GM10266 (cell line): ENCODE measurements at regions not wholly inside any gene's neighbourhood (a gene's known extent, or its start where the extent isn't known, plus 50 kb on each side); places are given as distances from the start of the nearest gene placed in this dataset.

Source experiments
- DNase-seq: peaks from one replicate; pipeline ENCODE4 v3.0.0; 2012; ENCODE audit errors: extremely low spot score
- CTCF ChIP-seq: IDR thresholded peaks from 2 replicates; pipeline ENCODE4 v1.5.1; 2012; ENCODE audit warnings: mild to moderate bottlenecking, low read depth; ENCODE audit not compliant: control insufficient read depth, insufficient read depth; ENCODE audit errors: missing control alignments

- no peak for DNase-seq
- TF ChIP-seq CTCF, result no peak
These were observed 500.9 kb downstream of the NPHP4 start for GRCh38 chr1:5491207-5491904.

GRCh38 chr1:5490635-5491034 is 501.6 kb downstream of the NPHP4 start:
- no peak for DNase-seq
- TF ChIP-seq CTCF, result no peak

DNA sequence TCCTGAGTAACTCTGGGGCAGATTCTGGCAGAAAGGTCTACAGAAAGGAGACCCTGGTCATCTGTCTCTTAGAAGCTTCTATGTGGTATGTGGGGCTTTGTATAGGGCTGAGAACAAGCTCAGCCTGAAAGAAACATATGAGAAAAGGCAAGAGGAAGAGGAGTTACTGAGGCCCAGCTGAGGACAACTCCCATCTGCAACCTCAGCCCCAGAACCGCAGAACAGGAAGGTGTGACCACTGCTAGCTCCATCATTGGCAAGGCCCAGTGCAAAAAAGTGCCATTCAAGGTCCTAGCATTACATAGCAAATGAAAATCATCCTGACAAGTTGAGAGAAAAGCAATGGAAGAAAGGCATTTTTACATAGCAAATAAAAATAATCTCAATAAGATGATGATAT is 503.8 kb downstream of the NPHP4 start:
- DNase-seq, result no peak
- TF ChIP-seq CTCF, result no peak

DNA sequence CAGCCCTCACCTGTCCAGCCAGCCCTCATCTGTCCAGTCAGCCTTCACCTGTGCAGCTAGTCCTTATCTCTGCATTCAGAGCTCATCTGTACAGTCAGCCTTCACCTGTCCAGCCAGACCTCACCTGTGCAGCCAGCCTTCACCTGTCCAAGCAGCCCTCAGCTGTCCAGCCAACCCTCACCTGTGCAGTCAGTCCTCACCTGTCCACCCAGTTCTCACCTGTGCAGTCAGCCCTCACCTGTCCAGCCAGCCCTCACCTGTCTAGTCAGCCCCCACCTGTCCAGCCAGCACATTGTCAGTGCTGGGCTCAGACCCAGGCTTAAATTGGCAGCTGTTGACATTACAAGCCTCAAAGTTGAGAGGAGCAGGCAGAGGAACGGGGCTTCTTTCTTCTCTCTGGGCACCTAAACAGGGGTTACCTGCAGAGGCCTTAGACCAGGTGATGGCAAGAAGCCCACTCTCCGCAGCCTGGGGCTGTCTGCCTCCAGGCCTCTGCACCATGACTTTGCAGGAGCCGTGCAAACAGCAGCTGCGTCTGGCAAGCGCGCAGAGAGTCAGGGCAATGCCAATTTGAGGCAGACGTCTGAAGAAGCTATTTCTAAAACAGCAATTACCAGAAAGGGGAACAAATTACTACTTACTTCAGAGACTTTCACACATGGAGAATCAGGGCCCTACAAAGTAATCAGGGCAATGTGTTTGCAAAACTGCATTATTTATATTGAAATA is 506.1 kb downstream of the NPHP4 start:
- no peak for TF ChIP-seq CTCF
- no peak for DNase-seq

DNA sequence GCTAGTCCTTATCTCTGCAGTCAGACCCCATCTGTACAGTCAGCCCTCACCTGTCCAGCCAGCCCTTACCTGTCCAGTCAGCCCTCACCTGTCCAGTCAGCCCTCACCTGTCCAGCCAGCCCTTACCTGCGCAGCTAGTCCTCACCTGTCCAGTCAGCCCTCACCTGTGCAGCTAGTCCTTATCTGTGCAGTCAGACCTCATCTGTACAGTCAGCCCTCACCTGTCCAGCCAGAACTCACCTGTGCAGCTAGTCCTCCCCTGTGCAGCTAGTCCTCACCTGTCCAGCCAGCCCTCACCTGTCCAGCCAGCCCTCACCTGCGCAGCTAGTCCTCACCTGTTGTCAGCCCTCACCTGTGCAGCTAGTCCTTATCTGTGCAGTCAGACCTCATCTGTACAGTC is 506.8 kb downstream of the NPHP4 start:
- TF ChIP-seq CTCF, result no peak
- DNase-seq, result no peak

- DNase-seq, result no peak
- no peak for TF ChIP-seq CTCF
These were observed 507.6 kb downstream of the NPHP4 start for GRCh38 chr1:5484451-5485165.

- TF ChIP-seq CTCF, result no peak
- no peak for DNase-seq
These were observed 510.3 kb downstream of the NPHP4 start for GRCh38 chr1:5481889-5482288.
